RWPE1 (cell line): ENCODE measurements at regions not wholly inside any gene's neighbourhood (a gene's known extent, or its start where the extent isn't known, plus 50 kb on each side); places are given as distances from the start of the nearest gene placed in this dataset.

ENCODE experiments used
- CTCF ChIA-PET: fragments of 350-600 bp; sonication (Branson Sonifier 250); formaldehyde crosslinking; extraction: SDS; loops from one replicate; lab custom pipeline; 2021; lab: Yijun Ruan, JAX
- POLR2A ChIA-PET: fragments of 400-600 bp; formaldehyde crosslinking; extraction: SDS; loops from one replicate; lab custom pipeline; 2020; ENCODE audit warnings: antibody characterized with exemption; ENCODE audit not compliant: low non-redundant PET; lab: Yijun Ruan, JAX
- DNase-seq: peaks from one replicate; pipeline ENCODE4 v3.0.0; 2012; ENCODE audit warnings: low spot score
- H3K27ac ChIP-seq: fragments of 450-650 bp; 2 replicates; pipeline ENCODE4 v1.5.1; 2017
- TF ChIP-seq, protein P1 (sequence below): fragments of 450-650 bp; conservative IDR thresholded peaks from 2 replicates; pipeline ENCODE4 v1.5.1; 2017; ENCODE audit warnings: low read depth, mild to moderate bottlenecking

DNA sequence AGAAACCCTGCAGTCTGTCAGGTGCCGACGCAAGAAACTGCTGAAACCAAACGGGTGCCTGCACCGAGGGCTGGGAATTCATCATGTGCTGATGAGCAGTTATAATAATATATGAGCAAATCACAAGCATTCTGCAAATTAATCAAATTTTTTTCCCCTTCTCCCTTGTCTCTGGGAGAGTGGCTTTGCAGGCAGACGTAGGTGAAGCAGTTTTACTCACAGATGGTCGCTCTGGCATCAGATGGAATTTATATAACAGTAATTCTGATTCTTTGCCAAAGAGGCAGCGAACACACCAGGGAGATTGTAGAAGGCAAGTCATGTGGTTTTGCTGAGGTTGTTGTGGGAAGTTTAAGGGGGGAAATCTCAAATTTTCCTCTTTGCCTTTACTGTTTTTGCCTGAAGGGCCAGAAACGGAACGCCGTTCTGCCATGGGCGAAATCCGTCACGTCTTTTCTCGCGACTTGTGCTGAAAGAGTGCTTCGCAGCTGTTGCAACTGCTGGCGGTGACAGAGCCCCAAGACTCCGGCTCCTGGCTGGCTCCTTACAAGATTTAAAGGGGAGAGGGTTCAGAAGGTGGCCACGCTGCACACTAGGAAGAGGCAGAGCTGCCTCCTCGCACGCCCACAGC, 320.1 kb downstream of the ZNF536 start:
- no peak for DNase-seq
- TF ChIP-seq, protein P1, sequence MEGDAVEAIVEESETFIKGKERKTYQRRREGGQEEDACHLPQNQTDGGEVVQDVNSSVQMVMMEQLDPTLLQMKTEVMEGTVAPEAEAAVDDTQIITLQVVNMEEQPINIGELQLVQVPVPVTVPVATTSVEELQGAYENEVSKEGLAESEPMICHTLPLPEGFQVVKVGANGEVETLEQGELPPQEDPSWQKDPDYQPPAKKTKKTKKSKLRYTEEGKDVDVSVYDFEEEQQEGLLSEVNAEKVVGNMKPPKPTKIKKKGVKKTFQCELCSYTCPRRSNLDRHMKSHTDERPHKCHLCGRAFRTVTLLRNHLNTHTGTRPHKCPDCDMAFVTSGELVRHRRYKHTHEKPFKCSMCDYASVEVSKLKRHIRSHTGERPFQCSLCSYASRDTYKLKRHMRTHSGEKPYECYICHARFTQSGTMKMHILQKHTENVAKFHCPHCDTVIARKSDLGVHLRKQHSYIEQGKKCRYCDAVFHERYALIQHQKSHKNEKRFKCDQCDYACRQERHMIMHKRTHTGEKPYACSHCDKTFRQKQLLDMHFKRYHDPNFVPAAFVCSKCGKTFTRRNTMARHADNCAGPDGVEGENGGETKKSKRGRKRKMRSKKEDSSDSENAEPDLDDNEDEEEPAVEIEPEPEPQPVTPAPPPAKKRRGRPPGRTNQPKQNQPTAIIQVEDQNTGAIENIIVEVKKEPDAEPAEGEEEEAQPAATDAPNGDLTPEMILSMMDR, result no peak
- no peak overlapping the region for H3K27ac ChIP-seq
- POLR2A ChIA-PET, result no interaction called here
- CTCF ChIA-PET, result interaction anchor here (0.6 to 1.0 kb wide), 2 partner anchors 10 to 26 kb away, joined by 3 to 4 read pairs; no protein-coding TSS in a partner anchor

DNA sequence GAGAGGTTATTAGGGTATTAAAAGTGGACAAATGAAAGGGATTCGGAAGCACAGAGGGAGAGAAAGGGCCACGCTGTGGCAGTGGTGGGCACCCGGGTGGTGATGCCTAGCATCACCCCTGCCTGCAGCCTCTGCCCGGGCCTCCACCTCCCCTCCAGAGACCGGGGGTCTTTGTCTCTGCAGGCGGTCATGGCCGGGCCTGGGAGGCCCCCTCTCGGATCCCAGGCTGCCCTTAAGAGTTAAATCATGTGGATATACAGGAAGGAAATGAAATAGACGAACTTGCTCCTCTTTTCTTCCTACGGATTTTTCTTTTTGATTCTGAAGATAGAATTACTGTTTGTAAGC, 319.6 kb downstream of the ZNF536 start:
- TF ChIP-seq, protein P1, result no peak

DNA sequence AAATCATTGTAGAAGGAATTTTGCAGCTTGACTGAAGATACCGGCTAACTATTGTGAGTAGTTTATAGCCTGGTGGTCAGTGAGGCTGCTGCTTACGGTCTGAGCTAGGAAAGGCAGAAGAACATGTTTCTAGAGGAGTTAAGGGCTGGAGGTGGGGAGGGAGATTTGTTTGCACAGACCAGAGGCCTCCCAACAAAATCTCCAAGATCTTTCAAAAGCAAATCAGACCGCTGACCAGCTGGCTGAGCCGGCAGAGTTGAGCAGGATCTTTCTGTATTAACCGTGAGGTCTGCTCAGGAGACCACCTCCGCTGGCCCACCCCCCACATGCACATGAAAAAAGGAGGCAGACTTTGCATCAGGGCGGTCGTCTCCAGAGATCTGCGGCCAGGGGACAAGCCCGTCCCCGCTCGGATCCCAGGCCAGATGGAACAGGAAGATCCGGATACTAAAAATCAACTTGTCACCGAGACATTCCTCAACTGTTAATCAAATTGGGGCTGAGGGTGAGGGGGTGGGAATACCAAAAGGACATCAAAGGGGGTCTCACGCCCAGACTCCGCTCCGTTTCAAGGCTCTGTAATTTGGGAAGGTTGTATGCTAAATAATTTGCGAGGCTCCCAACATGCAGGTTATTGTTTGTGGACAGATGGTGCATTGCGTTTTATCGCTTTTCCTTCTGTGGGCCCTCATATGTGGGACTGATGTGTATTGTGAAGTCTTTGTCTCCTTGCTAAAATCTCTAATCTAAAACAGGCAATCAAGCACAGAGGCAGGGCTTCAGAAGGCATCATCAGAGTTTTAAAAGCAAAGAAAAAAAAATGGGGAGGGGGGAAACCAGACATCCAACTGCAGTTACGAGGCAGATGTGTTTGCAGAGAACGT, 319.0 kb downstream of the ZNF536 start:
- TF ChIP-seq, protein P1, result no peak
- ChIA-PET CTCF (interaction anchor here (0.7 to 1.1 kb wide), 2 partner anchors 1534 to 1813 kb away, joined by 3 read pairs; no protein-coding TSS in a partner anchor), POLR2A (no interaction called here)
- DNase-seq, result no peak
- no peak overlapping the region for H3K27ac ChIP-seq

More for the DNA sequence above, 319.6 kb downstream of the ZNF536 start:
- ChIA-PET POLR2A (no interaction called here), CTCF (no interaction called here)
- DNase-seq, result no peak
- H3K27ac ChIP-seq, result no peak overlapping the region

DNA sequence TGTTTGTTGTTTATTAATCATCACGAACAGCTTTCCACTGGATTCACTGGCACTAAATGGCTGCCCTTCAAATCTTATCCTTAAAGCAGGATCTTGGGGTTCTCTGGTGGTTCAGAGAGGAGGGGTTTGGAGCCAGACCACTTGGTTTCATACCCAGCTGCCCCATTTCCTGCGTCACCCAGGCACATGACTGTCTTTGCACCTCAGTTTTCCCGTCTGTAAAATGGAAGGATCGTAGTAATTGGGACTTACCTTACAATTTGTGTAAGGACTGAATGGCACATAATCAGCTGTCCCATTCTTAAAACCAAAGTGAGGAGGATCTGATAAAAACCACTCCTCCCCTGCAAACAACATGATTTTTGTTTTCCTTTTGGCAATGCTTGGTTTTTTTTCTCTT, 318.3 kb downstream of the ZNF536 start:
- TF ChIP-seq, protein P1, result no peak
- H3K27ac ChIP-seq, result no peak overlapping the region
- CTCF ChIA-PET, result interaction anchor here (0.7 to 1.1 kb wide), 2 partner anchors 1534 to 1813 kb away, joined by 3 read pairs; no protein-coding TSS in a partner anchor

DNA sequence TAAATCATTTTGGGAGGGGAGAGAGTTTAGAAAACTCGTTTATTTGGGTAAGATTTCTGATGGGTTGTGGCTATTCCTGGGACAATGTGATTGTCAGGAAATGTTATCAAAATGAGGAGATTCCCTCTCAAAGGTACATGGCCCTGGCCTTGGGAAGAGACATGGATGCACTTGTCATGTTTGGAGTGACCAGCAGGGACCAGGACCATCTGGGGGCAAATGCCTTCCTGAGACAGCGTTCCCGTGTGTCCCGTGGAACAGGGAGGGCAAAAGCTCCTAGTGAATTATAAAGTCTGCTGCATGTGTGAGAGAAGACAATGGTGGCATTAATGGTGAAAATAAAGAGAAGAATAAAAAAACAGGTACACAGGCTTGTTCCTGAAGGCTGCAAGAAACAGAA, 317.3 kb downstream of the ZNF536 start:
- CTCF ChIA-PET, result interaction anchor here (1.3 kb wide), 1 partner anchor 1535 kb away, joined by 4 read pairs; no protein-coding TSS in a partner anchor
- TF ChIP-seq, protein P1, result no peak
- no peak for DNase-seq
- POLR2A ChIA-PET, result no interaction called here
- no peak overlapping the region for H3K27ac ChIP-seq

More for the DNA sequence above, 318.3 kb downstream of the ZNF536 start:
- DNase-seq, result no peak
- POLR2A ChIA-PET, result no interaction called here

DNA sequence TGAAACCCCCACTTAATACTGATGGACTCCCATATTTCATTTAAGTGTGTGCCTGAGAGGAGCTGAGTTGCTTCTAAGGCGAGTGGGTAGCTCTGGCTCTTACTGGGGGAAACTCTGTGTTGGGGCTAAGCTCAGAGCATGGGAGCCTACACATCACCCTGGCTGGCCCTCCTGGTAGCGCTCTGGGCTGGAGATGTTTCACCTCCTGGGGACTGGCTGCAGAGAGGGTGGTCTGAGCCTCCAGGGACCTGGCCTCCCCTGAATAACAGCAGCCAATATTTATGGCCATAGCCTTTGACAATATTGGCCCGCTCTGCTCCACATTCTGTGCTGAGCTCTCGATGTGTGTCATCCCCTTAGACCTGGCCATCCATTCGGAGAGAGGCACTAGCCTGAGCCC, 316.5 kb downstream of the ZNF536 start:
- CTCF ChIA-PET, result interaction anchor here (1.3 kb wide), 1 partner anchor 1535 kb away, joined by 4 read pairs; no protein-coding TSS in a partner anchor

More for the DNA sequence above, 316.5 kb downstream of the ZNF536 start:
- H3K27ac ChIP-seq, result no peak overlapping the region
- TF ChIP-seq, protein P1, result no peak
- no peak for DNase-seq
- POLR2A ChIA-PET, result no interaction called here
